ENCODE measurements at regions not wholly inside any gene's neighbourhood (a gene's known extent, or its start where the extent isn't known, plus 50 kb on each side); places are given as distances from the start of the nearest gene placed in this dataset.

- TF ChIP-seq CHD7 (IDR thresholded peaks at IDR 0.05; ENCODE audit: insufficient replicate concordance, low read length) = no peak
- TF ChIP-seq RNF2 (IDR thresholded peaks at IDR 0.05; ENCODE audit: borderline replicate concordance, low read depth, low read length, missing control alignments, poor library complexity, severe bottlenecking) = no peak
- no peak for TF ChIP-seq SRF (IDR thresholded peaks at IDR 0.05; ENCODE audit: low read depth, low read length)
- TF ChIP-seq YY1 (IDR thresholded peaks at IDR 0.05; ENCODE audit: low read depth, low read length) = no peak
These were observed 176.7 kb upstream of the CDH19 start (continued) for GRCh38 chr18:66780609-66781008.

Measured in H1 (cell line).